Endothelial cell of umbilical vein (primary cell): ENCODE measurements at regions not wholly inside any gene's neighbourhood (a gene's known extent, or its start where the extent isn't known, plus 50 kb on each side); places are given as distances from the start of the nearest gene placed in this dataset.

Experiments used
- BruUV-seq: library from RNA; stranded (reverse); fragments of 400-500 nt; replicated peaks from 2 replicates; lab custom pipeline; 2021; lab: Mats Ljungman, UMichigan
- CTCF ChIA-PET: fragments of 300-600, 350-600 bp; sonication (Branson Sonifier 250); formaldehyde crosslinking; loops from one replicate; lab custom pipeline; 2021; ENCODE audit warnings: antibody characterized with exemption, inconsistent platforms; lab: Charles Lee
- POLR2A ChIA-PET: fragments of 300-600, 350-600 bp; sonication (Branson Sonifier 250); formaldehyde crosslinking; loops from one replicate; lab custom pipeline; 2021; ENCODE audit warnings: antibody characterized with exemption, inconsistent platforms; lab: Charles Lee
- DNase-seq: peaks from one replicate; pipeline ENCODE4 v3.0.0-alpha.2; 2011; ENCODE audit warnings: low read depth, low spot score
- FAIRE-seq: peaks from 2 replicates; lab custom pipeline; 2011; peaks lifted over from hg19 to GRCh38; lab: Jason Lieb, UNC
- H2AFZ ChIP-seq: 2 replicates; pipeline ENCODE4 v1.6.0; 2012; ENCODE audit warnings: low read depth, low read length, control low read depth, inconsistent platforms
- H3K27ac ChIP-seq: 2 replicates; pipeline ENCODE4 v1.5.1; 2011; ENCODE audit warnings: low read depth, mild to moderate bottlenecking, control low read depth, low read length, moderate library complexity; ENCODE audit not compliant: insufficient read depth
- H3K27me3 ChIP-seq, 2 experiments: 2 replicates each; pipeline versions ENCODE4 v1.6.0 to v1.6.1; 2011; ENCODE audit warnings: low read length in 2 of 2, mixed read lengths in 1 of 2; ENCODE audit not compliant: control insufficient read depth in 2 of 2, insufficient read depth in 2 of 2
- H3K36me3 ChIP-seq, 2 experiments: 2 replicates in 1 of 2; 3 replicates in 1 of 2; pipeline ENCODE4 v1.5.1; 2011; ENCODE audit warnings: low read length in 2 of 2, mild to moderate bottlenecking in 1 of 2, moderate library complexity in 1 of 2; ENCODE audit not compliant: control insufficient read depth in 2 of 2, insufficient read depth in 2 of 2; ENCODE audit errors: extremely low read depth in 1 of 2
- H3K4me1 ChIP-seq: 3 replicates; pipeline ENCODE4 v1.5.1; 2011; ENCODE audit warnings: mild to moderate bottlenecking, low read length; ENCODE audit not compliant: control insufficient read depth, insufficient read depth; ENCODE audit errors: extremely low read depth
- H3K4me2 ChIP-seq: 2 replicates; pipeline ENCODE4 v1.6.1; 2011; ENCODE audit warnings: low read length, control low read depth, mixed read lengths; ENCODE audit not compliant: insufficient read depth
- H3K4me3 ChIP-seq, 3 experiments: fragments of 200-600 bp in 1 of 3; sonication (generic), shearing (Covaris generic) in 1 of 3; replicated peaks in 1 of 3; 2 replicates each; pipeline ENCODE4 v1.5.1; 2011 to 2016; ENCODE audit warnings: control low read depth in 3 of 3, low read length in 3 of 3, mild to moderate bottlenecking in 2 of 3, inconsistent platforms in 1 of 3, low read depth in 1 of 3, moderate library complexity in 1 of 3; ENCODE audit not compliant: insufficient read depth in 1 of 3
- H3K79me2 ChIP-seq: 2 replicates; pipeline ENCODE4 v1.6.0; 2012; ENCODE audit warnings: low read length, inconsistent platforms; ENCODE audit not compliant: control insufficient read depth, insufficient read depth
- H3K9ac ChIP-seq: replicated peaks from 2 replicates; pipeline ENCODE3; 2011; ENCODE audit warnings: low read length, control low read depth; ENCODE audit not compliant: insufficient read depth; ENCODE audit errors: extremely low read depth
- H3K9me1 ChIP-seq: replicated peaks from 3 replicates; pipeline ENCODE4 v1.6.0; 2011; ENCODE audit warnings: mild to moderate bottlenecking, low read length; ENCODE audit not compliant: control insufficient read depth, insufficient read depth; ENCODE audit errors: extremely low read depth
- H3K9me3 ChIP-seq: replicated peaks from 2 replicates; pipeline ENCODE4 v1.5.1; 2012; ENCODE audit warnings: low read length, inconsistent platforms; ENCODE audit not compliant: control insufficient read depth, insufficient read depth
- H4K20me1 ChIP-seq: replicated peaks from 2 replicates; pipeline ENCODE3; 2011; ENCODE audit warnings: mild to moderate bottlenecking, low read length; ENCODE audit not compliant: control insufficient read depth, insufficient read depth; ENCODE audit errors: extremely low read depth
- EZH2 ChIP-seq: IDR thresholded peaks from 2 replicates; pipeline ENCODE4 v1.6.1; 2012; ENCODE audit warnings: borderline replicate concordance, low read depth, mild to moderate bottlenecking, moderate library complexity, low read length, inconsistent platforms; ENCODE audit not compliant: severe bottlenecking
- FOS ChIP-seq: IDR thresholded peaks from 2 replicates; pipeline ENCODE4 v1.6.1; 2011; ENCODE audit warnings: mild to moderate bottlenecking, low read length, moderate library complexity, borderline replicate concordance; ENCODE audit not compliant: insufficient read depth
- GATA2 ChIP-seq: IDR thresholded peaks from 2 replicates; pipeline ENCODE4 v1.7.0; 2011; ENCODE audit warnings: low read depth, mild to moderate bottlenecking, moderate library complexity, mixed read lengths, low read length; ENCODE audit not compliant: insufficient read length, insufficient read depth
- JUN ChIP-seq: IDR thresholded peaks from 2 replicates; pipeline ENCODE4 v1.6.1; 2011; ENCODE audit warnings: borderline replicate concordance, low read depth; ENCODE audit not compliant: insufficient read length, insufficient read depth
- MAX ChIP-seq: IDR thresholded peaks from 2 replicates; pipeline ENCODE4 v1.6.1; 2011; ENCODE audit not compliant: insufficient read depth, insufficient read length
- MYC ChIP-seq: IDR thresholded peaks from one replicate; pipeline ENCODE4 v1.6.1; 2011; ENCODE audit warnings: mild to moderate bottlenecking, low read depth, low read length
- POLR2A ChIP-seq: IDR thresholded peaks from 2 replicates; pipeline ENCODE4 v1.6.1; 2012; ENCODE audit warnings: low read depth, mild to moderate bottlenecking, control low read depth, low read length
- POLR2AphosphoS5 ChIP-seq: IDR thresholded peaks from 2 replicates; pipeline ENCODE4 v1.6.1; 2012; ENCODE audit warnings: low read depth, mild to moderate bottlenecking, control low read depth, low read length, moderate library complexity; ENCODE audit not compliant: insufficient read depth
- dilution Hi-C: fragments of 300-500 bp; cut with MboI; formaldehyde crosslinking; loops from one replicate; pipeline ENCODE4 v1.15.0; 2019; ENCODE audit warnings: low sequenced_read_pairs; ENCODE audit not compliant: extremely low pct_ligation_motif_present
- intact Hi-C: fragments of 100-400 bp; cut with micrococcal nuclease; formaldehyde crosslinking; loops from one replicate; pipeline ENCODE4 v1.10.0; 2022
- TF ChIP-seq, protein P1 (sequence below), 2 donors: IDR thresholded peaks; 1 replicate in 1 of 2; 2 replicates in 1 of 2; pipeline ENCODE4 v1.5.1; 2011; ENCODE audit warnings: low read length in 2 of 2, mild to moderate bottlenecking in 2 of 2, moderate library complexity in 2 of 2, control low read depth in 1 of 2, inconsistent platforms in 1 of 2, low read depth in 1 of 2; ENCODE audit not compliant: insufficient read depth in 1 of 2; ENCODE audit errors: extremely low read depth in 1 of 2

- ChIA-PET CTCF (interaction anchor here (1.1 to 4.9 kb wide), 4 partner anchors 12 to 627 kb away, joined by 4 to 27 read pairs (median 6); no protein-coding TSS in a partner anchor), POLR2A (no interaction called here)
- Histone ChIP-seq H3K9ac (no peak overlapping the region), H3K4me1 (no peaks in the 10 kb centered on the region), H3K27me3 (no peaks in the 10 kb centered on the region), H2AFZ (no peak overlapping the region), H3K9me3 (no peaks in the 10 kb centered on the region), H4K20me1 (no peaks in the 10 kb centered on the region), H3K27ac (no peak overlapping the region), H3K9me1 (no peaks in the 10 kb centered on the region), H3K4me3 (no peak overlapping the region), H3K36me3 (no peaks in the 10 kb centered on the region), H3K79me2 (no peaks in the 10 kb centered on the region), H3K4me2 (no peak overlapping the region)
- no TSS peak for BruUV-seq
- FAIRE-seq = no peak
- no peak for DNase-seq
- dilution Hi-C loops = no loop called here
- TF ChIP-seq EZH2 = no peak
- no peak for TF ChIP-seq POLR2A
- intact Hi-C loops = loop anchor here (10.0 kb wide), 1 partner anchor 795 kb away; the partner anchor contains the start of gene EIF4A2
These were observed 51.7 kb upstream of the TRA2B start for GRCh38 chr3:185989511-185989910.

- dilution Hi-C loops (no loop called here), intact Hi-C loops (loop anchor here (10.0 kb wide), 1 partner anchor 796 kb away; the partner anchor contains the start of gene EIF4A2)
- Histone ChIP-seq H3K9me1 (no peaks in the 10 kb centered on the region), H3K79me2 (no peaks in the 10 kb centered on the region), H3K27me3 (no peaks in the 10 kb centered on the region), H3K9ac (no peak overlapping the region), H3K27ac (no peak overlapping the region), H2AFZ (no peak overlapping the region), H3K4me1 (no peaks in the 10 kb centered on the region), H3K36me3 (no peaks in the 10 kb centered on the region), H3K4me2 (no peak overlapping the region), H3K4me3 (no peak overlapping the region), H4K20me1 (no peaks in the 10 kb centered on the region), H3K9me3 (no peaks in the 10 kb centered on the region)
- ChIA-PET CTCF (interaction anchor here (1.0 to 4.9 kb wide), 5 partner anchors 9 to 628 kb away, joined by 3 to 27 read pairs (median 4); no protein-coding TSS in a partner anchor), POLR2A (no interaction called here)
- TF ChIP-seq EZH2 = no peak
- TF ChIP-seq POLR2A = no peak
- TF ChIP-seq, protein P1, sequence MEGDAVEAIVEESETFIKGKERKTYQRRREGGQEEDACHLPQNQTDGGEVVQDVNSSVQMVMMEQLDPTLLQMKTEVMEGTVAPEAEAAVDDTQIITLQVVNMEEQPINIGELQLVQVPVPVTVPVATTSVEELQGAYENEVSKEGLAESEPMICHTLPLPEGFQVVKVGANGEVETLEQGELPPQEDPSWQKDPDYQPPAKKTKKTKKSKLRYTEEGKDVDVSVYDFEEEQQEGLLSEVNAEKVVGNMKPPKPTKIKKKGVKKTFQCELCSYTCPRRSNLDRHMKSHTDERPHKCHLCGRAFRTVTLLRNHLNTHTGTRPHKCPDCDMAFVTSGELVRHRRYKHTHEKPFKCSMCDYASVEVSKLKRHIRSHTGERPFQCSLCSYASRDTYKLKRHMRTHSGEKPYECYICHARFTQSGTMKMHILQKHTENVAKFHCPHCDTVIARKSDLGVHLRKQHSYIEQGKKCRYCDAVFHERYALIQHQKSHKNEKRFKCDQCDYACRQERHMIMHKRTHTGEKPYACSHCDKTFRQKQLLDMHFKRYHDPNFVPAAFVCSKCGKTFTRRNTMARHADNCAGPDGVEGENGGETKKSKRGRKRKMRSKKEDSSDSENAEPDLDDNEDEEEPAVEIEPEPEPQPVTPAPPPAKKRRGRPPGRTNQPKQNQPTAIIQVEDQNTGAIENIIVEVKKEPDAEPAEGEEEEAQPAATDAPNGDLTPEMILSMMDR (IDR thresholded peaks at IDR 0.05; ENCODE audit: extremely low read depth in 1 of 2, insufficient read depth in 1 of 2, low read depth in 1 of 2, low read length in 2 of 2) = no peak
- no peak for TF ChIP-seq GATA2
- TF ChIP-seq MAX = no peak
- no peak for TF ChIP-seq FOS
- TF ChIP-seq POLR2AphosphoS5 = no peak
- TF ChIP-seq JUN = no peak
- no peak for TF ChIP-seq MYC
- DNase-seq (no peak), FAIRE-seq (no peak)
- no TSS peak for BruUV-seq
These were observed 51.0 kb upstream of the TRA2B start for GRCh38 chr3:185988816-185989175.
